ENCODE measurements at regions not wholly inside any gene's neighbourhood (a gene's known extent, or its start where the extent isn't known, plus 50 kb on each side); places are given as distances from the start of the nearest gene placed in this dataset.
"Not testable (repeated sequence)": the region's sequence is repeated elsewhere in the genome, so short reads cannot be mapped to it uniquely, and the experiment has no call there.

- TF ChIP-seq ARNT (IDR thresholded peaks at IDR 0.05); BHLHE40 (IDR thresholded peaks at IDR 0.05; ENCODE audit: borderline replicate concordance): not testable (repeated sequence)
These were observed 584.1 kb upstream of the PTPRD start for GRCh38 chr9:11196840-11197365.
